ENCODE measurements at regions not wholly inside any gene's neighbourhood (a gene's known extent, or its start where the extent isn't known, plus 50 kb on each side); places are given as distances from the start of the nearest gene placed in this dataset.

DNA sequence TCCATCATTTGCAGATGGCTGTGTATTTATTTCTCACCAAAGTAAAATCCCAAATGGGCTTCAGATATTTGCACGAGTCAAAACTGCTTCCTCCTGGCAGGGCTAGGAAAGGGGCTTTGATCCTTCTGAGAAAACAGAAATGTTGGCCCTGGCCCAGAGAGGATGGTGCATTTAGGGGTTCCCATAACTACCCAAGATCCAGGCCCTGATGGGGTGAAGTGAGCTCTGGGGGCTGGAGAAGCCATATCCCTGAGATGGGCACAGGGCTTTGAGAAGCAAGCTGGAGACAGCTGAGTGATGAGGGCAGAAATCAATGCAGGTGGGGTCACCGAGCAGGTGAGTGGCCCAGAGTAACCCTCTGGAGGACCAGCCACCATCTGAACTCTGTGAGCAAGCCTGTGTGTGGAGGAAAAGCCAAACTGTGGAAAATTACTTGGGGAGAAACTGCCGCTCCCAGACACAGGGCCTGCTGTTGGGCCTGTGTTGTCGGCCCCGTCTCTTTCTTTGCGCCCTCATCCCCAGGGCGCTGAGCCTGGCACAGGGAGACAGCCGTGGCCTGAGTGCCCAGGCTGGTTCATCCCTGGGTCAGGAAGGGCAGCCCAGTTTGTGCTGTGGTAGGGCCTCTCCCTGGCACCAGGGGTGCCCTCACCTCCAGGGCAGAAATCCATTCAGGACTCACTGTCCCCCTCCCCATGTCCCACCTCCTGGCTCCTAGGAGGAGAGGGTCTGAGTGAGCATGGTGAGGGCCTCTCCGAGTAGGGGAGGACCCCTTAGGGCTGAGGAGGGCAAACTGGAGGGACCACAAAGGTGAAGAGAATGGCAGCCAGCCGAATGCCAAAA is 167.8 kb upstream of the HAAO start:
- no peak for DNase-seq (ENCODE audit: extremely low read depth in 1 of 11, low read depth in 9 of 11, low spot score in 4 of 11)

- no peak for DNase-seq (ENCODE audit: extremely low read depth in 1 of 11, low read depth in 9 of 11, low spot score in 4 of 11)
Measured at GRCh38 chr2:42959234-42960001, 167.0 kb upstream of the HAAO start.

- no peak for DNase-seq (ENCODE audit: extremely low read depth in 1 of 11, low read depth in 9 of 11, low spot score in 4 of 11)
Measured at GRCh38 chr2:42958741-42959233, 166.4 kb upstream of the HAAO start.

GRCh38 chr2:42957861-42958301 is 165.5 kb upstream of the HAAO start:
- no peak for DNase-seq (ENCODE audit: extremely low read depth in 1 of 11, low read depth in 9 of 11, low spot score in 4 of 11)

- no peak for DNase-seq (ENCODE audit: extremely low read depth in 1 of 11, low read depth in 9 of 11, low spot score in 4 of 11)
Measured at GRCh38 chr2:42957109-42957860, 164.9 kb upstream of the HAAO start.

- no peak for DNase-seq (ENCODE audit: extremely low read depth in 1 of 11, low read depth in 9 of 11, low spot score in 4 of 11)
Measured at GRCh38 chr2:42954227-42954962, 162.0 kb upstream of the HAAO start.

GRCh38 chr2:42953216-42953615 is 160.8 kb upstream of the HAAO start:
- DNase-seq (ENCODE audit: extremely low read depth in 1 of 11, low read depth in 9 of 11, low spot score in 4 of 11) = no peak

GRCh38 chr2:42951263-42951938 is 159.0 kb upstream of the HAAO start:
- no peak for DNase-seq (ENCODE audit: extremely low read depth in 1 of 11, low read depth in 9 of 11, low spot score in 4 of 11)

GRCh38 chr2:42949125-42949524 is 156.7 kb upstream of the HAAO start:
- DNase-seq (ENCODE audit: extremely low read depth in 1 of 11, low read depth in 9 of 11, low spot score in 4 of 11) = no peak

GRCh38 chr2:42947809-42948600 is 155.6 kb upstream of the HAAO start:
- DNase-seq (ENCODE audit: extremely low read depth in 1 of 11, low read depth in 9 of 11, low spot score in 4 of 11) = no peak

- DNase-seq (ENCODE audit: extremely low read depth in 1 of 11, low read depth in 9 of 11, low spot score in 4 of 11) = no peak
Measured at GRCh38 chr2:42944779-42945415, 152.5 kb upstream of the HAAO start.

- no peak for DNase-seq (ENCODE audit: extremely low read depth in 1 of 11, low read depth in 9 of 11, low spot score in 4 of 11)
Measured at GRCh38 chr2:42942990-42943493, 150.7 kb upstream of the HAAO start.

- DNase-seq (ENCODE audit: extremely low read depth in 1 of 11, low read depth in 9 of 11, low spot score in 4 of 11) = no peak
Measured at GRCh38 chr2:42942214-42942989, 150.0 kb upstream of the HAAO start.

- no peak for DNase-seq (ENCODE audit: extremely low read depth in 1 of 11, low read depth in 9 of 11, low spot score in 4 of 11)
Measured at GRCh38 chr2:42941633-42942176, 149.3 kb upstream of the HAAO start.

GRCh38 chr2:42939411-42940206 is 147.2 kb upstream of the HAAO start:
- DNase-seq (ENCODE audit: extremely low read depth in 1 of 11, low read depth in 9 of 11, low spot score in 4 of 11) = no peak

Measured in renal cortex interstitium (tissue), 11 donors.